Trophoblast cell (in vitro differentiated cells and primary cell): ENCODE measurements at regions not wholly inside any gene's neighbourhood (a gene's known extent, or its start where the extent isn't known, plus 50 kb on each side); places are given as distances from the start of the nearest gene placed in this dataset.

Experiments used
- DNase-seq, 2 donors: peaks; one replicate each; pipeline ENCODE4 v3.0.0-alpha.2; 2016
- H2AFZ ChIP-seq: 2 replicates; pipeline ENCODE4 v1.6.1; 2013; ENCODE audit warnings: low read length, moderate library complexity, mild to moderate bottlenecking; ENCODE audit not compliant: insufficient read depth, poor library complexity
- H2AK5ac ChIP-seq: 2 replicates; pipeline ENCODE4 v1.6.1; 2013; ENCODE audit warnings: mild to moderate bottlenecking, low read length
- H2BK120ac ChIP-seq: 2 replicates; pipeline ENCODE4 v1.6.1; 2013; ENCODE audit warnings: low read length, mild to moderate bottlenecking, moderate library complexity; ENCODE audit not compliant: insufficient read depth, poor library complexity
- H2BK12ac ChIP-seq: 2 replicates; pipeline ENCODE4 v1.6.1; 2013; ENCODE audit warnings: mild to moderate bottlenecking, low read length, moderate library complexity
- H2BK5ac ChIP-seq: 2 replicates; pipeline ENCODE4 v1.6.1; 2013; ENCODE audit warnings: low read length, low read depth, moderate library complexity, mild to moderate bottlenecking; ENCODE audit not compliant: poor library complexity
- H3K14ac ChIP-seq: 2 replicates; pipeline ENCODE4 v1.6.1; 2013; ENCODE audit warnings: mild to moderate bottlenecking, low read length
- H3K18ac ChIP-seq: 2 replicates; pipeline ENCODE4 v1.6.1; 2013; ENCODE audit warnings: mild to moderate bottlenecking, low read length
- H3K23ac ChIP-seq: 2 replicates; pipeline ENCODE4 v1.6.1; 2013; ENCODE audit warnings: low read length
- H3K27ac ChIP-seq: 2 replicates; pipeline ENCODE4 v1.5.1; 2013; ENCODE audit warnings: low read depth, mild to moderate bottlenecking, inconsistent platforms, low read length, moderate library complexity
- H3K27me3 ChIP-seq: 2 replicates; pipeline ENCODE4 v1.6.1; 2013; ENCODE audit warnings: inconsistent platforms, mild to moderate bottlenecking, low read length, moderate library complexity; ENCODE audit not compliant: insufficient read depth
- H3K36me3 ChIP-seq, 2 experiments: 1 replicate in 1 of 2; 2 replicates in 1 of 2; pipeline ENCODE4 v1.6.1; 2013; ENCODE audit warnings: low read length in 2 of 2, mild to moderate bottlenecking in 2 of 2, moderate library complexity in 1 of 2; ENCODE audit not compliant: insufficient read depth in 2 of 2, control insufficient read depth in 1 of 2
- H3K4ac ChIP-seq: 2 replicates; pipeline ENCODE4 v1.6.1; 2013; ENCODE audit warnings: low read depth, mild to moderate bottlenecking, low read length, moderate library complexity
- H3K4me1 ChIP-seq, 2 experiments: 1 replicate in 1 of 2; 2 replicates in 1 of 2; pipeline ENCODE4 v1.6.1; 2013; ENCODE audit warnings: low read length in 2 of 2, mild to moderate bottlenecking in 2 of 2, moderate library complexity in 1 of 2; ENCODE audit not compliant: insufficient read depth in 2 of 2, control insufficient read depth in 1 of 2
- H3K4me2 ChIP-seq: 2 replicates; pipeline ENCODE4 v1.6.1; 2013; ENCODE audit warnings: inconsistent platforms, mild to moderate bottlenecking, low read length, moderate library complexity
- H3K4me3 ChIP-seq: 2 replicates; pipeline ENCODE4 v1.5.1; 2013; ENCODE audit warnings: mild to moderate bottlenecking, low read depth, low read length, inconsistent platforms
- H3K79me1 ChIP-seq: one replicate; pipeline ENCODE4 v1.6.1; 2013; ENCODE audit warnings: low read length
- H3K79me2 ChIP-seq: 2 replicates; pipeline ENCODE4 v1.6.1; 2013; ENCODE audit warnings: low read length, mild to moderate bottlenecking; ENCODE audit not compliant: control insufficient read depth, insufficient read depth, poor library complexity
- H3K9ac ChIP-seq: 2 replicates; pipeline ENCODE4 v1.6.1; 2013; ENCODE audit warnings: mild to moderate bottlenecking, low read length
- H3K9me3 ChIP-seq: 2 replicates; pipeline ENCODE4 v1.6.1; 2013; ENCODE audit warnings: low read depth, mild to moderate bottlenecking, control low read depth, inconsistent platforms, low read length; ENCODE audit not compliant: insufficient read depth
- H4K12ac ChIP-seq: 2 replicates; pipeline ENCODE4 v1.6.1; 2013; ENCODE audit warnings: low read depth, mild to moderate bottlenecking, low read length, moderate library complexity
- H4K8ac ChIP-seq: 2 replicates; pipeline ENCODE4 v1.6.1; 2013; ENCODE audit warnings: low read depth, mild to moderate bottlenecking, low read length, moderate library complexity
- H4K91ac ChIP-seq: one replicate; pipeline ENCODE4 v1.6.1; 2013; ENCODE audit warnings: low read depth, mild to moderate bottlenecking, low read length, moderate library complexity
- WGBS: extraction: QIAGEN DNeasy Blood & Tissue Kit; methylation state at CpG from one replicate; pipeline ENCODE4 v1.1.7; 2013; ENCODE audit warnings: missing lambda C conversion rate; ENCODE audit not compliant: insufficient read length, insufficient coverage; ENCODE audit errors: extremely low coverage; 5-methylcytosine and 5-hydroxymethylcytosine counted together

GRCh38 chr10:16182688-16183087 is 254.1 kb upstream of the PTER start:
- Histone ChIP-seq H3K36me3 (no peaks in the 10 kb centered on the region), H3K27ac (no peak overlapping the region), H4K91ac (no peak overlapping the region), H2AFZ (no peak overlapping the region), H2BK5ac (no peak overlapping the region), H3K9me3 (no peaks in the 10 kb centered on the region), H3K4me1 (no peaks in the 10 kb centered on the region), H3K23ac (no peak overlapping the region), H3K4me2 (no peak overlapping the region), H4K8ac (no peak overlapping the region), H3K14ac (no peak overlapping the region), H3K4me3 (no peak overlapping the region), H3K4ac (no peak overlapping the region), H3K79me1 (no peaks in the 10 kb centered on the region), H4K12ac (no peak overlapping the region), H2AK5ac (no peak overlapping the region), H3K27me3 (no peaks in the 10 kb centered on the region), H3K79me2 (no peaks in the 10 kb centered on the region), H2BK120ac (no peak overlapping the region), H3K18ac (no peak overlapping the region), H3K9ac (no peak overlapping the region), H2BK12ac (no peak overlapping the region)
- no peak for DNase-seq
- no CpG with 5 or more reads among the region's 3 CpGs for WGBS

- H3K14ac ChIP-seq: no peak overlapping the region
- no peak overlapping the region for H2AFZ ChIP-seq
- H2BK120ac ChIP-seq: no peak overlapping the region
- no peak overlapping the region for H4K91ac ChIP-seq
- no peak overlapping the region for H2BK5ac ChIP-seq
- H3K4me1 ChIP-seq: no peaks in the 10 kb centered on the region
- H2AK5ac ChIP-seq: no peak overlapping the region
- no peak overlapping the region for H2BK12ac ChIP-seq
- no peak overlapping the region for H4K8ac ChIP-seq
- no peak overlapping the region for H4K12ac ChIP-seq
- H3K23ac ChIP-seq: no peak overlapping the region
- H3K27ac ChIP-seq: no peak overlapping the region
- no CpG with 5 or more reads among the region's 3 CpGs for WGBS
- no peak overlapping the region for H3K4me3 ChIP-seq
- H3K27me3 ChIP-seq: no peaks in the 10 kb centered on the region
- no peak overlapping the region for H3K4ac ChIP-seq
- H3K9me3 ChIP-seq: no peaks in the 10 kb centered on the region
- H3K79me2 ChIP-seq: no peaks in the 10 kb centered on the region
- no peak overlapping the region for H3K18ac ChIP-seq
- no peak overlapping the region for H3K4me2 ChIP-seq
- H3K36me3 ChIP-seq: no peaks in the 10 kb centered on the region
- peak in 1 of 2 donors; percentile 16 for DNase-seq
- H3K79me1 ChIP-seq: no peaks in the 10 kb centered on the region
- no peak overlapping the region for H3K9ac ChIP-seq
Observed at GRCh38 chr10:16184096-16184597, 252.7 kb upstream of the PTER start.

GRCh38 chr10:16184906-16185305 is 251.9 kb upstream of the PTER start:
- H3K9me3 ChIP-seq: no peaks in the 10 kb centered on the region
- DNase-seq: no peak
- no peaks in the 10 kb centered on the region for H3K36me3 ChIP-seq
- H4K12ac ChIP-seq: no peak overlapping the region
- no peak overlapping the region for H2AK5ac ChIP-seq
- H3K23ac ChIP-seq: no peak overlapping the region
- no peak overlapping the region for H2BK5ac ChIP-seq
- H3K4me2 ChIP-seq: no peak overlapping the region
- H2BK120ac ChIP-seq: no peak overlapping the region
- H3K18ac ChIP-seq: no peak overlapping the region
- H3K4me3 ChIP-seq: no peak overlapping the region
- H3K27me3 ChIP-seq: no peaks in the 10 kb centered on the region
- no CpG with 5 or more reads among the region's 2 CpGs for WGBS
- no peak overlapping the region for H4K91ac ChIP-seq
- no peak overlapping the region for H3K14ac ChIP-seq
- H3K79me1 ChIP-seq: no peaks in the 10 kb centered on the region
- H3K4ac ChIP-seq: no peak overlapping the region
- no peak overlapping the region for H4K8ac ChIP-seq
- H3K4me1 ChIP-seq: no peaks in the 10 kb centered on the region
- no peak overlapping the region for H3K9ac ChIP-seq
- H3K79me2 ChIP-seq: no peaks in the 10 kb centered on the region
- H2AFZ ChIP-seq: no peak overlapping the region
- H3K27ac ChIP-seq: no peak overlapping the region
- H2BK12ac ChIP-seq: no peak overlapping the region

GRCh38 chr10:16186564-16186963 is 250.2 kb upstream of the PTER start:
- no peak overlapping the region for H3K4ac ChIP-seq
- no peaks in the 10 kb centered on the region for H3K27me3 ChIP-seq
- no peak overlapping the region for H3K4me3 ChIP-seq
- no peak overlapping the region for H3K9ac ChIP-seq
- H3K4me1 ChIP-seq: no peaks in the 10 kb centered on the region
- no peaks in the 10 kb centered on the region for H3K36me3 ChIP-seq
- no peak overlapping the region for H4K12ac ChIP-seq
- H3K18ac ChIP-seq: no peak overlapping the region
- H3K9me3 ChIP-seq: no peaks in the 10 kb centered on the region
- H3K14ac ChIP-seq: no peak overlapping the region
- no peak overlapping the region for H2BK120ac ChIP-seq
- WGBS: no CpG with 5 or more reads among the region's 3 CpGs
- H2BK5ac ChIP-seq: no peak overlapping the region
- no peaks in the 10 kb centered on the region for H3K79me2 ChIP-seq
- no peak overlapping the region for H2AFZ ChIP-seq
- H4K91ac ChIP-seq: no peak overlapping the region
- H3K79me1 ChIP-seq: no peaks in the 10 kb centered on the region
- H2BK12ac ChIP-seq: no peak overlapping the region
- H4K8ac ChIP-seq: no peak overlapping the region
- H2AK5ac ChIP-seq: no peak overlapping the region
- no peak overlapping the region for H3K27ac ChIP-seq
- no peak overlapping the region for H3K23ac ChIP-seq
- peak in 1 of 2 donors; percentile 9 for DNase-seq
- H3K4me2 ChIP-seq: no peak overlapping the region
